ENCODE measurements at regions not wholly inside any gene's neighbourhood (a gene's known extent, or its start where the extent isn't known, plus 50 kb on each side); places are given as distances from the start of the nearest gene placed in this dataset.
"Not testable (repeated sequence)": the region's sequence is repeated elsewhere in the genome, so short reads cannot be mapped to it uniquely, and the experiment has no call there.

DNA sequence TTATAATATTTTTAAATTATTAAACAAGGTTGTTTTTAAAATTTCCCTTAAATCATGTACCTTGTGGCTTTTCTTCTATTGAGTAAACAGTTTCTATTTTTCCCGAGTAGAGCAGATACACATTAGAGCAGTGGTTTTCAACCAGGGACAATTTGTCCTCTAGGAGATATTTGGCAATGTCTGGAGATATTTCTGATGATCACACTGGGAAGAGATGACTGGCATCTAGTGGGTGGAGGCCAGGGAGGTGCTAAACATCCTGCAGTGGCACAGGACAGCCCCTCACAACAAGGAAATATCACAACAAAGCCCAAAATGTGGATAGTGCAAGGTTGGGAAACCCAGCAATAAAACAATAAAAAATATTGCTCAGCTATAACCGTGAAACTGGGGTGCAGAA is 113.0 kb upstream of the PTPRG start:
- DNase-seq = no peak

GRCh38 chr3:61449327-61450040 is 111.9 kb upstream of the PTPRG start:
- DNase-seq = no peak

DNA sequence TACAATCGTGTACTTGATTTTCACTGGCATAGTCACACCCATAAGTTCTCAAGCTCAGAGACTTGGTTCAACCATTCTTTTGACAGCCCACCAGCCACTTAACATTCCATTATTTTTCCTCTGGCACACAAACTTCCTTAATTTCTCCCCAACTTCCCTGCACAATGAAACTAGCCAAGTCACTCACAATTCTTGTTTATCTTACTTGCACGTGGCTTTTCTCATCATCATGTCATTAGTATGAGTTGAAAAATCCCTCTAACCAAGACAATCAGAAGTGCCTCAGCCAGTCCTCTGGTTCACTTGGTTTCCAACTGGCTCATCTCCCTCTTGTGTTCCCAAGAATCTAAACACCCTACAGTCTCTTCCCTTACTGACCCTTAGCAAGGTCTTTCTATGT is 110.5 kb upstream of the PTPRG start:
- DNase-seq = no peak

DNA sequence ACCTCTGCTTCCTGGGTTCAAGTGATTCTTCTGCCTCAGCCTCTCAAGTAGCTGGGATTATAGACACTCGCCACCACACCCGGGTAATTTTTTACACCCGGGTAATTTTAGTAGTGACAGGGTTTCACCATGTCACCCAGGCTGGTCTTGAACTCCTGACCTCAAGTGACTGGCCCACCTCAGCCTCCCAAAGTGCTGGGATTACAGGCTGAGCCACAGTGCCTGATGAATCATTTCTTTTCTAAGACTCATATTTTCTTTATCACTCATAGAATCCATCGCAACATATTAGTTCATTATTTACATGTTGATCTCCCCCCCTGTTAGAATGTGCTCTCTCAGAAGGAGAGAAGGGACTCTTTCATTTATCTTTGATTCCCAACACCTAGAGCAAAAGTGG is 109.5 kb upstream of the PTPRG start:
- DNase-seq = no peak

DNA sequence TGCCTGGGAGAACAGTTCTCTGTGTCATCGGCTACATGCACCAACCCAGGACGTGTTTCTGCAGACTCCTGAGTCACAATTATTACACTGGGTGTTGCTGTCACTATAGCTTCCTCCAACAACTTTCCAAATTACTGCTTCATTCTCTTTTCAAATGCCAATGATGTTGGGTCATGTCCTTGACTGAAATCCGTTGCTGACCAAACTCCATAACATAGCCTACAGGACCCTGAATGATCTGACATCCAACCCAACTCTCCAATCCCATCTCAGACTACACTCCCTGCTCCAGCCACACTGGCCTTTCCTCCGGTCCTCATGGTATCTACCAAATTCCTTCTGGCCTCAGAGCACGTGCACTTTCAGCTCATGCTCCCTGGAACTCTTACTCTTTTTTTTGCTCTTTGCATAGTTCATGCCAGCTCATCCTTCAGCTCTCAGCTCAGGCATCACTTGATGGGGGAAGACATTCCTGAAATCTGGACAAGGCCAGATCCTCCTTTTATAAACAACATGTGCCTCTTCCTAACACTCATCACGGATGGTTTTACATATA is 108.8 kb upstream of the PTPRG start:
- DNase-seq = no peak

GRCh38 chr3:61454006-61454585 is 107.3 kb upstream of the PTPRG start:
- no peak for DNase-seq

GRCh38 chr3:61454801-61455200 is 106.6 kb upstream of the PTPRG start:
- no peak for DNase-seq

- no peak for DNase-seq
Measured at GRCh38 chr3:61460636-61461035, 100.7 kb upstream of the PTPRG start.

DNA sequence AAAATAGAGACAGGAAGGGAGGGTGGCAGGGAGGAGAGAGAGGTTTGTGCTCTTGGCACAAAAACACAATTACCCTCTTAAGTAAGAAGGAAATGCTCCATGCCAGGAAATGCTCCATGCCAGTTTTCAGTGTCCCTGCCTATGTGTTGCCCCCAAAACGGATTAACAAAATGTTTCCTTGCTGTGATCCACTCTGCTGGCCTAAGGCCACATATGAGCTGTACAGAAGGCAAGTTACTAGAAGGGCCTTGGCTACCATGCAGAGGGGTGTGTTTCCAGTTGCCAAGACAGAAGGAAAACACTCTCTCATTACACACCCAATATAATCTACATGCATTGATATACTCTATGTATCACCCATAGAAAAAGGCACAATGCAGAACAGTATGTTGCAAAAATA is 98.2 kb upstream of the PTPRG start:
- DNase-seq = peak; percentile 57

DNA sequence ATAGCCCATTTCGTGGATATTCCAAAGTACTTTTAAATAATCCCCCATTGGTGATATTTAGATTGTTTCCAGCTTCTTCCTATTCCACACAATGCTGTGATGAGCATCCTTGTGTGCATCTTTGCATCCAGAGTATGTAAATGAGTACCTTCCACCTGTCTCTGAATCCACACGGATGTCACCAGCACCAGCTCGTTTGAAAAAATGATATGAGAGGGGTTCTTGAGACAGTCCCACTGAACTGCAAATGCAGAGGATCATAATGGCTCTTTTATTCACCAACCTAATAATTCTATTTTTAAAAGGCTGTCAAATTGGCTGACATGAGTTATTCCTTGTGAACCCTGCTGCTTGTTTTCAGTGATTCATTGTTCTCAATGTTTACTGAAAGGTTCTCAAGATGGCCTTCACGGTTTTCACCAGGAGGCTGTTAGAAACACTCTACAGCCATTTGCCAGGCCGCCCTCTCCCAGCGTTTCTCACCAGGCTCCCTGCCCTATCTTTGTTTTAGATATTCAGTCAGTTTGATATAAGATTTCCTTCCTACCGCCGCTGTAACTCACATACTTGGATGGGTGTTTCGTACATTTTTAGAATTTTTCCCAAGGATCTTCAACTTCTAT is 96.7 kb upstream of the PTPRG start:
- DNase-seq = peak; percentile 64

GRCh38 chr3:61466357-61466756 is 95.0 kb upstream of the PTPRG start:
- no peak for DNase-seq

- DNase-seq = no peak
Measured at GRCh38 chr3:61483997-61484396, 77.4 kb upstream of the PTPRG start.

DNA sequence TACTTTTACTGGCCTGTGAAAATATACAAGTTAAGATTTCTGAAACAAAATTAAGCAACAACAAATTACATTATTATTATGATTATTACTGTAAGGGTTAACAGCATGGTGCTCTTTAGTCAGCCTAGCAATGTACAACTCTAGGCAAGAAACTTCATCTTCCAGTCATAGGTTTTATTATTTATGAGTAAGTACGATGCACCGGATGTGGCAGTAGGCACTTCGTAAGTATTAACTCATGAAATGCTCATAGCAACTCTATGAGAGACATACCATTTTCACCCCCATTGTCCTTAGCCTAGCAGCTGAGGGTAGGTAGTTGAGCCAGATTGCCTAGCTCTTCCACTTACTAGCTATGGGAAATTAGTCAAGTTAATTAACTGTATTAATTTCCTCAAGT is 68.0 kb upstream of the PTPRG start:
- no peak for DNase-seq

- not testable (repeated sequence) for DNase-seq
Measured at GRCh38 chr3:61494309-61494708, 67.1 kb upstream of the PTPRG start.

GRCh38 chr3:61497463-61497862 is 63.9 kb upstream of the PTPRG start:
- no peak for DNase-seq

DNA sequence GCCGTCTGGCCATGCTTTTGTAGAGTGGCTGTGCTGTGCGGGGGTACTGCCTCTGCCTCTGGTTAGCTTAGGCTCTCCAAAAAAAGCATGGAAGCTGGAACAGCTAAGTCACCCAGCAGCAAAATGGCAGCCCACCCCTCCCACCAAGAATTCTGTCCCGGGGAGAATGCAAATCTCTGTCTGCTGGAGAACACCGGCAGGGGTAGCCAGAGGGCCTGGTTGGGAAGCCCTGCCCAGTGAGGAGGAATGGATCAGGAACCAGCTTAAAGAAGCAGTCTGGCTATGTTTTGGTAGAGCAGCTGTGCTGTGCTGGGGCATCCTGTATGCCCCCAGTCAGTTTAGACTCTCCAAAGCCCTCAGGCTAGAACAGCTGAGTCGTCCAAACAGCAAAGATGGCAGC is 56.2 kb upstream of the PTPRG start:
- no peak for DNase-seq

DNA sequence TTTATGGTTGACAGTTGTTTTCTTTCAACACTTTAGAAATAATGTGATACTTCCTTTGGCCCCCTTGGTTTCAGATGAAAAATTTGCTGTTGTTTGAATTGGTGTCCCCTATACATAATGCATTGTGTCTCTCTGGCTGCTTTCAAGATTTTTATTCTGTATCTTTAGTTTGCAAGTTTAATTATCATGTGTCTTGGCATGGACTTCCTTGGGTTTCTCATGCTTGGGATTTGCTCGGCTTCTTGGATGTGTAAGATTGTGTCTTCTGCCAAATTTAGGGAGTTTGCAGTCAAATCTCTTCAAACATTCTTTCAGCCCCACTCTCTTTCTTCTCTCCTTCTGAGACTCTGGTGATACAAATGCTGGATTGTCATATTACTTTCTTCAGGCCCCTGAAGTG is 53.4 kb upstream of the PTPRG start:
- no peak for DNase-seq
